NCI-H128 (cell line): ENCODE measurements at regions not wholly inside any gene's neighbourhood (a gene's known extent, or its start where the extent isn't known, plus 50 kb on each side); places are given as distances from the start of the nearest gene placed in this dataset.
A peak's percentile ranks its signal among the peaks of the same experiment; 100 is the strongest.

Source experiments
- DNase-seq: peaks from one replicate; lab custom pipeline; 2025; ENCODE audit not compliant: unreplicated experiment; lab: John Stamatoyannopoulos, UW

DNA sequence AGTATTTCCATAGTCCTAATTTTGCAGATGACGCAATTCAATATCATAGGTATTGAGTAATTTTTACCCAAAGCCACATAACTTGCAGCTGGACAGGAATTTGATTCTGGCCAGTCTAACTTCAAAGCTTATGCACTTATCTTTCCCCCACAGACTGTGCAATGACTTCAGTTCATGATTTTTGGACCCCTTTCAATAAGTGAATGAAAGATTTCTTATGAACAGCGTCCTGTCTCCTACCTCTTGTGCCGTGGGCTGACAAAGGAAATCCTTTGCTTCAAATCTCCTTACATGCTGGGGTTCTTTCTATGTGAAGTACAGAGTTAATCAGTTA lies 217.7 kb upstream of the KIRREL3 start:
- no peak for DNase-seq

DNA sequence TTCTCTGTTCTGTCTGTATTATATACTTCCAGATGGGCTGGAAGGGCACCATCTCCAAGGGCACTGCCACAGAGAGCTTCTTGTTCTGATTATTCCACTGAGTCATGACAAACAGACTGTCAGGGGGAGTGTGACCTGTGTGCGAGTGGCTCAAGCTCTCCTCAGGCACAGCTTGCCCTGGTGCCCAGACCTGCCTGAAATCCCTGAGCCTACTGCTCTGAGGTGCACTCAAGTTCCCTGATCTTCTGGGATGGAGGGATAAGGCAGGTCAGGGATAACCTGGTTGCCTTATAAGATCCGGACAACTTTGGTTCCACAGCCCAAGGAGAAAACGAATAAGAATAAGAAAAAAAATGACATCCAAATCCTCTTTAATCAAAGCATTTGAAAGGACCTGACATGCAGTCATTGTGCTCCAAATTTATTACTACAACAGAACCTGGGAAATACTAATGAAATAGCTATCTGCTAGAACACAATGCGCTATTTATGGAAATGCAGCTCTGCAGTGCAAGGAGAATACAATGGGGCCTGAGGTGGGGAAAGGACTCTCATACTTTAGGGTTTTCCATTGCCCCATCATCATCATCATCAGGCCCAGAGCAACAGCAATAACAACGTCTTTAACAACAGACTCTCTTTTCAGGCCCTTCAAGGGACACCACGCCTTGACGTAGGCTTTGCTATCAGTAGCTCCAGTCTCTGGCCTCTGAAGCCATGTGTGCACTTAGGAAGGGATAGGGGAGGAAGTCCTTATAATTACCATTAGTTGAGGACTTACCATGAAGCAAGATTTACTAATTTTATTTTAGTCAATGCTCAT lies 217.1 kb upstream of the KIRREL3 start:
- DNase-seq, result no peak

DNA sequence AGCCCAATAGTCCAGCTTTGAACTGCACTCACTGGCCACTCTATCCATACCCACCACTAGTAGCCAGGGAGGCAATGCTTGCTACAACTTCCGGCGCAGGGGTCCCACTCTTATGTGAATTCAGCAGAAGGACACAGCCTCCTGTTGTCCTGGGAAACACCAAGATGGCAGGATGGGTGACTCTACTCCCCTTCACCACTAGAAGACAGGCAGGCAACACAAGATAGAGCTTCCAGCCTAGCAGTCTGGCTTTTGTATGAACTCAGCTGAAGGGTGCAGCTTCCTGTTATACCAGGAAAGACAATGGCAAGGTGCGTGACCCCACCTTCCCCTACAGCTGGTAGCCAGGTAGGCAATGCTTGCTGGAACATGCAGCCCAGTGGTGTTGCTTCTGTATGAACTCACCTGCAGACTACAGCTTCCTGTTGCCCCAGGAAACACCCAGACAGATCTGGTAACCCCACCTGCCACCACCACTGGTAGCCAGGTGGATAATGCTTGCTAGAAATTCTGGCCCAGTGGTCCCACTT lies 205.2 kb upstream of the KIRREL3 start:
- DNase-seq, result no peak

DNA sequence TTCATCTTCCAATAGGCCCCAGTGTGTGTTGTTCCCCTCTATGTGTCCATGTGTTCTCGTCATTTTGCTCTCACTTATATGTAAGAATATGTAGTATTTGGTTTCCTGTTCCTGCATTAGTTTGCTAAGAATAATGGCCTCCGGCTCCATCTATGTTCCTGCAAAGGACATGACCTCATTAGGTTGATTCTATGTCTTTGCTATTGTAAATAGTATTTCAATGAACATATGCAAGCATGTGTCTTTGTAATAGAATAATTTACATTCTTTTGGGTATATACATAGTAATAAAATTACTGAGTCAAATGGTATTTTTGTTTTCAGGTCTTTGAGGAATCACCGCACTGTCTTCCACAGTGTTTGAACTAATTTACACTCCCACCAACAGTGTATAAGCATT lies 202.9 kb upstream of the KIRREL3 start:
- DNase-seq, result no peak

DNA sequence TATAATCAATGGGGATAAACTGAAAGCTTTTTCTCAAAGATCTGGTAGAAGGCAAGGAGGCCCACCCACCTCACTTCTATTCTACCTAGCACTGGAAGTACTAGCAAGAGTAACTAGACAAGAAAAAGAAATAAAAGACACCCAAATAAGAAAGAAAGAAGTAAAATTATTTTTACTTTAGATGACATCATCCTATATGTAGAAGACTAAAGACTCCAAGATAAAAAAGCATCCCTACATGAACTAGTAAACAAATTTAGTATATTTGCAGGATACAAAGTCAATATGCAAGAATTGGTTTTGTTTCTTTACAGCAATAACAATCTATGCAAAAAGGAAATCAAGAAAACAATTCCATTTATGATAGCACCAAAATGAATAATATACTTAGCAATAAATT lies 201.5 kb upstream of the KIRREL3 start:
- no peak for DNase-seq

DNA sequence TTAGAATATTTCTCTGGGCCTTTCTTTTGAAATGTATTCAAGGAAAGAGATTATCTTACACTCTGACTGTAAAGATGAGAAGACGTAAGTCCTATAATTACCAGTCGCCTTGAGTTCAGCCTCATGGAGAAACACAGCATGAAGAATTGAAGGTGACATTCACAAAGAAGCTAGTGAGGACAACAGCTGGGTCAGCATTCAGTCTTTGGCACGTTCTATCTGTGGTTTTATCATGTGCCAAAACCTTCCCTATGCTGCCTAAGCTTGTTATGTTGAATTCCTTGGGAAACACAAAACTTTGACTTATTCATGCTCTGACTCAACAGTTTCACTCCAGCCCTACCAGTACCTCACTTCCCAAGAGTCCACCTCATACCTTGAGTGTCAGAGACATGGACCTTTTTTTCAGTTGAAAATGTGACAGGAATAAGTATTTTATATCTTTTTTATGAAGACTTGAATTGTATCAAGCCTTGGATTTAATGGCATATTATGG lies 198.8 kb upstream of the KIRREL3 start:
- no peak for DNase-seq

DNA sequence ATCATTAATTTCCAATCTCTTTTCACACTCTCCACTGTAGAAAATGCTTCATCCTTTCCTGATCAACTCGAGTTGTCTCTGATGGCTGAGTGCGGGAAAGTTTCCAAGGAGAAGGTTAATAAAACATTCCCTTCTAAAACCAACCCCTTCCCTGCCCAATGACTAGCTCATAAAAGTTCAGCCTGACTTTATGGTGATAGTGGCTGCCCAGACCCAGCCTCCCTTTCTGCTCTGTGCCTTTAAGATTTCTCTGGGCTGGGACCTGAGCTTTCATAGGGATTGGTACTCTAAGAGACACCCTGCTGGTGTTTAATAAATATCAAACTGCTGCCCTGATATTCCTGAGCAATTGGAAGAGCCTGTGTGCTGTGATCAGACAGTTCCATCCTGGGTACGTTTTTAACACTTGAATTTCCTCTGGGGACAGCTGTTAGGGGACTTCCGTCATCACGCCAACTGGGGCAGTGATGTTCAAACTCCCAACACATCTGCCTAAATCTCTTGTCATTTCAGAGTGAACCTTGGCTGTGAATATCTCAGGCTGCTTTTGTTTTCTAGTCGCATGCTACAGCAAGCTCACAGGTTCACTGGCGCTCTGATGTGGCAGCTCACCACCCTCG lies 195.0 kb upstream of the KIRREL3 start:
- DNase-seq, result no peak

DNA sequence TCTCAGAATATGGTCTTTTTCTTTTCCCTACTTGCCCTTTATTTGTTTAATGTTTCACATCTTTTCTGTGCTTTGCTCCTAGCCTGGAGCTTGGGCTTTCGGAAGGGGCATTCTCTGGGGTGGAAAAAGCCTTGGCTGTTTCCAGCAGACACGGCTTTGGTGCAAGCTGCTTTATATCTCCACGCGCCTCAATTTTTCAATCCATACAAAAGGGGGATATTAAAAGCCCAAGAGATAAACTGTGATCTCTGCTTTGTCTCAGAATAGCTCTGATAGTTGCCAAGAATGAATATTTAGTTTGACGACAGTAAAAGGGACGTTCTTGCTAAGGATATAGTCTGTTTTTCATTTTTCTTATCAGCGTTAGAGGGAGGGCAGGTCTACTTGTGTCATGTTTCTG lies 194.0 kb upstream of the KIRREL3 start:
- no peak for DNase-seq

DNA sequence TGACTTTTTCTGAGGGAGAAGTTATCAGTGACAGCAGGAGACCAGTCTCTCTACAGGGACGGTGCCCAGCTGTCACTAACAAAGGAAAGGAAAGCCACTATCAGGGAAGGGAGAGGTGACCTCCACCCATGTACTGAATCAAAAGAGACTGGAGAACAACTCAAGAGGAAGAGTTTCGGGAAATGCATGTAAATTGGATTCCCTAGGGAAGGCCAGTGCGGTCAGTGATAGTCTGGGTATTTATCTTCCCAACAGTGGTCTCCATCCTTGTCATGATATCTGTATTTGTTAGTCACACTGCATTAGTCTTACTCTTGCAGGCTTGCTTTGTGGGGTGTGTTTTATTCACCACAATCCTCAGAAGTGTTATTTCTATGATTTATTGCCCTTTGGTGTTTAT lies 193.4 kb upstream of the KIRREL3 start:
- no peak for DNase-seq

DNA sequence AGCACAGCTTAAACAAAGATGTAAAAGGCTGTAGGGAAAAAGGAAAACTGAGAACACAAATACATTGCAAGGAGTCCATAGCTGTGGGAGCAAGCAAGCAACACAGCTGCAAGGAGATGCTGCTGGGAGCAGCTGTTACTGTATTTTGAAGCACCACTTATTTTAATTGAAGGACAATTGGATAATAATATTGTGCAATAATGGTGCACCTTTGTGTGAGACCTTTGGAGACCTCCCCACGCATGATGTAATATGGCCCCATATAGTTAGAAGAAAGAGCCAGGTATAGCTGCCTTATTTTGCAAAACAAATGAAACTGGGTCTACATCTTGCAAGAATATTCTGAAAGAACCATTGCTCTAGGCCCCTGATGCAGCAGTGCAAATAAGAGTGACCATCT lies 191.1 kb upstream of the KIRREL3 start:
- DNase-seq, result no peak

DNA sequence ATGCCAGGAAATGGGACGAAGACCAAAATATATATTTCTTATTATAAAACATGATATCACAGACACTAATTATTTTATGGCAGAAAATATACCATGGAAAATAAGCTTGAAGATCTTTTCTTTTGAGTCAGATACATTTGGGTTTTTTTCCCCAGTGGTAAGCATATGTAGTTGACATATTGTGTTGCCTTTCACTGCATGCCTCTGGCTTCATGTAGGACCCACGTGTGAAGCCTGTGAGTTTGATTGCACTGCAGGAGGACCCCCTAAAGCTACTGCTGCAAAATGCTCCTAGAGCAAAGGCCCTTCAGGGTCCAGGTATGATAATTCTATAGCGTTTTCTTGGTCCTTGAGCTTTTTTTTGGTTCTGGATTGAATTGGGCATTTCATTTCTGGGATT lies 190.7 kb upstream of the KIRREL3 start:
- no peak for DNase-seq

DNA sequence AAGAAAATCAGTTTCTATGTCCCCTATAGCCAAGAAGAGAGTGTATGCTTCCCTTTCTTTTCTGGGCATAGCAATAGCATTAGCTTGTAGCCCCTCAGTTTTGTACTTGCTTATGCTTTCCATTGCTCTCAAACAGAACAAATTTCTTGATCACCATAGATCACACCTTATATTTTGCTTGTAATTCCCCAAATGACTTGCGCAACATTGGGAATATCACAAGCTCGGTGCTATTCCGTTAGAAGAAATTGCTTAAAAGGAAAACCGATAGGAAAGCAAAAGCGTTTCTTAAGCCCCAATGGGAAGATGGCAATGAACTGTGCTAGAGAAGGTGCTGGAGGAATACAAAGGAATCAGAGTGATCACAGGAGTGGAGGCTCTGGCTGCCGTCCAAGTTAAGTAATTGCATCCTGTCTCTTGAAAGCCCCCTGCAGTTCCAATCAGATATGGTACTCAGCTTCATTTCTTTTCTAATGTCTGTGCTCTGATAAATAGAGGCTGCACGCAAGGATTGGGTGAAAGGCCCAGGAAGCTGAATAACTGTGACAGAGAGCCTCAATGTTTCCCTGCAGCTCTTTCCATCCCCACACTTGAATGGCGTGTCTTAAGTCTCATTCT lies 182.1 kb upstream of the KIRREL3 start:
- peak; percentile 76 for DNase-seq

DNA sequence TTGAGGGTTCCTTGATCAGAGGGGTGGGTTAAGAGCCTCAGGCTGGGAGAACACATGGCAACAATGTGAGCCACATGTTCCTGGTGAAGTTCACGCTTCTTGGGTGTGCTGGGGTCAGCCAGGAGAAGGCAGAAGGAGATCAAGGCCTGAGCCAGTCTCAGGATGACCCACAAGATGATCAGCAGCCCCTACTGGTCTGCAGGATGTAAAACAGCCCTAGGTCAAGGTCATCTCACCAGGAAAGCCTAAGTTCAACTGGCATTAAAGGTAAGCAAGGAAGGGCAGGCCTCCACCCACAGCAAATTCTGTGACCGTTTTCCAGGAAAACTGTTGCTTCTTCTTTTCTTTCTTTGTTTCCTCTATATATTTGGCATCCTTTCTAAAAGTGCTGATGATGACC lies 156.7 kb upstream of the KIRREL3 start:
- no peak for DNase-seq

DNA sequence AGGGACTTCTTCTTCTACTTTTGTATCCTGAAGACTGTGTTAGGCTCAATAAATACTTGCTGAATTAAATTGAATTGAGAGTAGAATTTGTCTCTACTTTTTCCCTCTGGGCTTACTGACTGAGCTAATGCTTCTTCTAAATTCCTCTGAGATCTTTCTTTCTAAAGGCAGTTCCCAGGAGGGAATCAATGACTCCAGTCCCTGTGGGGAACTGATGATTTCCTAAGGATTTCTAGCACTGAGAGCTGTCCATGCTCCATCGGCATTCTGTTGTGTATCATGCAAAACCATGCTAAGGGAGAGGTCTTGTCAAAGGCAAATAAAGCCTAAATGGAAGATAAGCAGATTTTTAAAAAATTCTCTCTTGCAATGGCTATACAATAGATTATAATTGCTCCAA lies 148.8 kb upstream of the KIRREL3 start:
- DNase-seq, result no peak

DNA sequence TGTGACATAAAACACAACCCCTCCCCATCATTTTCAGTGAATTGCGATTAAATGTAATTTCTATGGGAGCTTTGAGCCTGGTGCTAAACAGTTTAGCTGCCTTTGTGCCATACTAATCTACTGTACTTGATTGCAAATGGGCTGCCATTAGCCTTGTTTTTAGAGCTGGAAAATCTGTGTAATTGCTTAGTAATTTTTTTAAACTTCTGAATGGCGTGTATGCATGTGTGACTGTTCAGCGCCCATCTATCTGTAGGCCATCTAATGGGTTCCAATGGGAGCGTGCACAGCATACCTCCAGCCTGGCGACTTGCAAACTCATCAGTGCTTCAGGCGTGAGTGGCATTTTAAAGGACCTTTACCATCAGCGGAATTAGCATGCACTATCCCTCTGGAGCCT lies 142.7 kb upstream of the KIRREL3 start:
- DNase-seq, result no peak

DNA sequence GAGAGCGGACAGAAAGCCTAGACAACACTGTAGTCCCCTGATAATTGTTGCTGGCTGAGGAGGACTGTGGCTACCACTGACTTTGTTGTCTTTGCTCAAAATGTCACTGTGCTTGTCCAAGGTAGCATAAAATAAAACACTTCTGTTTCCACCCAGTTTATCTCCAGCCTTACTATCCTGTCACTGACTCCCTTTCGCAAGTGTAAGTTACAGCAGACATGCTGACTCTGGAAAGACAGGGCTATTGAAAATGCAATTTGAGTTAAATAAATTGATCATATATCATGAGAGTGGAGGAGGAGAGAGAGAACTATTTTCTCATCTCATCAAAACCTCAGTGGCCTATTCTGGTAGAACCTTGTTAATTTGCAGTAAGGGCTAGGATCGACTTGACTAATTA lies 138.0 kb upstream of the KIRREL3 start:
- DNase-seq, result no peak

DNA sequence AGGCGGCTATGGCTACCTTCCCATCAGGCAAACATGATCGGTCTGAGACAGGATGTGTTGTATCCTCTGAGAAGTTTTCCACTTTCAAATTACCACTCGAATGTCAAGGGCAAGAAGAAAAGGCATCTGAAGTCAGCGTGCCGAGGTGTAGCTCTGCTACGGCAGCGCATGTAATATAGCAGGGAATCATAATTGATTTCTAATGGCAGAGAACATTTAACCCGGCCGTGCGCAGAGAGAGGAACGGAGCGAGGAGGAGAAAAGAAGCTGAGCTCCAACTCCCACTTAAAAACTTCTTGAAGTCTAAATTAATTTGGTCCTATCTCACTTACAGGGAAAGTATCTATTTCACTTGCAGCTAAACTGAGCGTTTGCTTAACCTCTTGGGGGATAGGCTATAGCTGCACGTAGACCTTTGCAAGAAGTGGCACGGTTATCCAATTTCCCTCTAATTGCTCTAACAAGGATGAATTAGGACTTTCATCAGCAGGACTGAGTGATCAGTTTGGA lies 137.3 kb upstream of the KIRREL3 start:
- DNase-seq, result no peak

DNA sequence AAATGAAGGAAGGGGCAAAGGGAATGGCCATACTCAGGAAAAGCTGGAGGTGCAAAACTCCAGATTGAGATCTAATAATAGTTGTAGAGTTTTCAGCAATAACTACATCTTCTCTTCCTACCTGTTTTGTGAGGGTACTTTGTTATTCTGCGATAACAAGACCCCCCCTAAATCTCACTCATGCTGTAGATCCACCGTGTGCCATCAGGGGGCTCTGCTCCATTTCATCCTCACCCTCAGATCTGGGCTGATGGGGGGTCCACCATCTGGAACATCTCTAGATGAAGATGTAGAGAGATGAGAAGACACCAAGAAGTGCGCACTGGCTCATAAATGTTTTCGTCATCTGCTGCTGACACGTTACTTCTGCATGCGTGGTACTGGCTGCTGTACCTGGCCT lies 135.9 kb upstream of the KIRREL3 start:
- no peak for DNase-seq

DNA sequence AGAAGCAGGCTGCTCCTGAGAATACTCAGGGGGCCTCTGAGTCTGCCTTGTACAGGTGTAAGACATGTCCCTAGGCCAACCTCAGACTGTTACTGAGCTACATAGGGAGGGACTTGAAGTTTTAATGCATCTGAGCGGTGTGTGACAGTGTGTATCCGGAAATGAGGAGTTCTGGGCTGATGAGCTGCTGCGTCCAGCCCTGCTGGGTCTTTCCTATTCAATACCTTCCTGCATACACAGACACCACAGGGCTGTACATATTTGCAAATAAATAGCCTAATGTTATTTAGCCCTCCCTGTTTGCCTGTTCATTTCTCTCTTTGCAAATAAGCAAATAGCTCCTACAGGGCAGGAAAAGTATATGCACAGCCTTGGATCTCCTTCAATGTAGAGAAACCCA lies 134.7 kb upstream of the KIRREL3 start:
- DNase-seq, result no peak

DNA sequence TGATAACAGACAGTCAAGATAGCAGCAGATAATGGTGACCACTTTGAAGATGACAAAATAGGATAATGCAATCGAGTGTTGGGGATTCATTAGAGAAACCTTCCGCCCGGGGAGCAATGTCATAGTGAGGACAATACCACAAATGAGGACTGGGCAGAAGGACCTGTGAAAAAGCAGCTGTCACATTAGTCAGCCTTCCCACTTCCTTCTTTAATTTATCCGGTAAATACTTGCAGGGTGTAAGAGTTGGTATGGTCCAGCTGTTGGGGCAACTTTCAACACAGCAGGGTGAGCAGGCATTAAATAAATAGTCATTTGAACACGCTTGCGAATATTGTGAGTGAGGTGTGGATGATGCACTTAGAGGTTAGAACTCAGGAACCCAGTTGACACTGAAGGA lies 132.5 kb upstream of the KIRREL3 start:
- no peak for DNase-seq

DNA sequence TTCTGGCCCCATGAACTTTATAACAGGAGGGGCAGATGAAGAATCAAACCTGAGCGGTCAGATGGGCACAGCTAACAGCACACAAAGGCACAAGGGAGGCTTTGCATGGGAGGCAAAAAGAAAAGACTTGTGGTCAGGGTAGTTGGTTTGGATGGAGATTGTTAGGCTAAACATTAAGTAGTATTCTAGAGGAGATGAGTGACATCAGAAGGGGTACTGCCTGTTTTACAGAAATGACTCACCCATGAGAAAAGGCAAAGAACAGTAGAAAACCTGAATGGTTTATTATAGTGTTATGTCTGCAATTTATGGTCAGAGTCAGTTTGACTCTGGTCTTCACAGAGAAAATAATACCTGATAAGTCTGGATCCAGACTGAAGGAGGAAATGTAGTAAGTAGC lies 129.8 kb upstream of the KIRREL3 start:
- DNase-seq, result no peak

DNA sequence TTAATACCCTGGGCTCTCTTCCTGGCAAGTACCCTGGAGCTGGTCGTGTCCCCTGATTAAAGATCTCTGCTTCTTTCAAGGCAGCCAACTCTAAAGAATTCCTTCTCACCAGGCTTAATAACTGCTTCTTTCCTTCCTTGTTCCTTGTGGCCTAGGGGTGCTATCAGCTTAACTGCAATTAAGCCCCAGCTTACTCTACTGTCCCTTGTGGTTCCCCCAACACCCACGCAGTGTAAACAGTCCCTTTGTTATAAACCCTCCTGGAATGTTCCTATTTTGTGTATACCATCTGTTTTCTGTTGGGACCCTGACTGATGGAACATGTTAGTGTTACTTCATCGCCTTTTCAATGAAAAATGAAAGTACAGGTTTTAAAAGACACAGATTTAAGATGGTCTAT lies 126.4 kb upstream of the KIRREL3 start:
- no peak for DNase-seq
